ENCODE measurements at regions not wholly inside any gene's neighbourhood (a gene's known extent, or its start where the extent isn't known, plus 50 kb on each side); places are given as distances from the start of the nearest gene placed in this dataset.

DNA sequence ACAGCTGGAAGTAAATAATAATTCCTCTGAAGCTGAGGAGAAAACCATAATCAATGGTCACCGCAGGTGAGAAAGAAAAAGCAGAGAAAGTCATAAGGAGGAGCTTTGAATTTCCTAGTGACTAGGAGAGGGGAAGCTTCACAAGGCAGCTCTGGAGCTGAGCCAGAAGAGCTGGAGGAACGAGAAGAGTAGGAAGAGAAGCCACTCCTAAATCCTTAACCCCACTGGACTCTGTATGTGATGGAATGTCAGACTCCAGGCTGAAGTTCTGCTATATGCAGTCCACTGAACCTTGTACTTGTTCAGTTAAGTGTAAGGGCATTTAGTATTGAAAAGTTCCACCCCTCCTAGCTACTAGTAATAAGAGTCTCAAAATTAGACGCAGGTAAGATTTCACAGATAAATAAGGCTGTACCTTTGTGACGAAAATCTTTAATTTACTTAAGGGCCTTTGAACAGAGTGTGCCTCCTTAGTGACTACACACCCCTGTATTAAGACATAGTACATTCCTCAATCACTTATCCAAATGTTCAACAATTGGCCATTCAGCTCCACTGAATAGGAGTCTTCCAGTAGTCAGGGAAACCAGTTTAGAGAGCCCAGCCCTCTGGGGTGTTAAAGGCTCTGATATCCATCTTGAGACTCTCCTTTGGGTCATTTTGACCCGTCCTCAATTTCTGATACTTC lies 71.4 kb upstream of the UFL1 start:
- TF ChIP-seq EZH2 (IDR thresholded peaks at IDR 0.05; ENCODE audit: borderline replicate concordance, insufficient read depth, low read depth, low read length, poor library complexity, severe bottlenecking) = no peak
- TF ChIP-seq, protein P1, sequence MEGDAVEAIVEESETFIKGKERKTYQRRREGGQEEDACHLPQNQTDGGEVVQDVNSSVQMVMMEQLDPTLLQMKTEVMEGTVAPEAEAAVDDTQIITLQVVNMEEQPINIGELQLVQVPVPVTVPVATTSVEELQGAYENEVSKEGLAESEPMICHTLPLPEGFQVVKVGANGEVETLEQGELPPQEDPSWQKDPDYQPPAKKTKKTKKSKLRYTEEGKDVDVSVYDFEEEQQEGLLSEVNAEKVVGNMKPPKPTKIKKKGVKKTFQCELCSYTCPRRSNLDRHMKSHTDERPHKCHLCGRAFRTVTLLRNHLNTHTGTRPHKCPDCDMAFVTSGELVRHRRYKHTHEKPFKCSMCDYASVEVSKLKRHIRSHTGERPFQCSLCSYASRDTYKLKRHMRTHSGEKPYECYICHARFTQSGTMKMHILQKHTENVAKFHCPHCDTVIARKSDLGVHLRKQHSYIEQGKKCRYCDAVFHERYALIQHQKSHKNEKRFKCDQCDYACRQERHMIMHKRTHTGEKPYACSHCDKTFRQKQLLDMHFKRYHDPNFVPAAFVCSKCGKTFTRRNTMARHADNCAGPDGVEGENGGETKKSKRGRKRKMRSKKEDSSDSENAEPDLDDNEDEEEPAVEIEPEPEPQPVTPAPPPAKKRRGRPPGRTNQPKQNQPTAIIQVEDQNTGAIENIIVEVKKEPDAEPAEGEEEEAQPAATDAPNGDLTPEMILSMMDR (IDR thresholded peaks at IDR 0.05) = no peak
